ENCODE measurements at regions not wholly inside any gene's neighbourhood (a gene's known extent, or its start where the extent isn't known, plus 50 kb on each side); places are given as distances from the start of the nearest gene placed in this dataset.

- TF ChIP-seq CTCF (IDR thresholded peaks at IDR 0.05): no peak
These were observed 2758.2 kb downstream of the PCDH9 start for GRCh38 chr13:64471916-64472315.

GRCh38 chr13:64470751-64471150, 2759.4 kb downstream of the PCDH9 start:
- ATAC-seq (ENCODE audit: low FRiP score) (no peak), DNase-seq (ENCODE audit: low spot score) (no peak)
- no peak for TF ChIP-seq CTCF (IDR thresholded peaks at IDR 0.05)

More at GRCh38 chr13:64471916-64472315, 2758.2 kb downstream of the PCDH9 start:
- ATAC-seq (ENCODE audit: low FRiP score) (no peak), DNase-seq (ENCODE audit: low spot score) (no peak)

- ATAC-seq (ENCODE audit: low FRiP score): no peak
- TF ChIP-seq CTCF (IDR thresholded peaks at IDR 0.05): no peak
- no peak for DNase-seq (ENCODE audit: low spot score)
These were observed 2770.4 kb downstream of the PCDH9 start for GRCh38 chr13:64459778-64460177.

GRCh38 chr13:64457976-64458375, 2772.2 kb downstream of the PCDH9 start:
- DNase-seq (ENCODE audit: low spot score) (no peak), ATAC-seq (ENCODE audit: low FRiP score) (no peak)
- TF ChIP-seq CTCF (IDR thresholded peaks at IDR 0.05): no peak

- DNase-seq (ENCODE audit: low spot score) (no peak), ATAC-seq (ENCODE audit: low FRiP score) (no peak)
- TF ChIP-seq CTCF (IDR thresholded peaks at IDR 0.05): no peak
These were observed 2775.0 kb downstream of the PCDH9 start for GRCh38 chr13:64455124-64455523.

- no peak for ATAC-seq (ENCODE audit: low FRiP score)
- DNase-seq (ENCODE audit: low spot score): no peak
- TF ChIP-seq CTCF (IDR thresholded peaks at IDR 0.05): no peak
These were observed 2776.3 kb downstream of the PCDH9 start for GRCh38 chr13:64453831-64454230.

GRCh38 chr13:64446372-64446771, 2783.8 kb downstream of the PCDH9 start:
- DNase-seq (ENCODE audit: low spot score) (no peak), ATAC-seq (ENCODE audit: low FRiP score) (no peak)
- no peak for TF ChIP-seq CTCF (IDR thresholded peaks at IDR 0.05)

All from omental fat pad (tissue), 3 donors.